DOHH2 (cell line): ENCODE measurements at regions not wholly inside any gene's neighbourhood (a gene's known extent, or its start where the extent isn't known, plus 50 kb on each side); places are given as distances from the start of the nearest gene placed in this dataset.
"Not testable (repeated sequence)": the region's sequence is repeated elsewhere in the genome, so short reads cannot be mapped to it uniquely, and the experiment has no call there.

Experiments
- H3F3A ChIP-seq: fragments of 200-600 bp; sonication (generic), shearing (Covaris generic); 2 replicates; pipeline ENCODE4 v1.6.0; 2016; ENCODE audit warnings: antibody characterized with exemption, mild to moderate bottlenecking; ENCODE audit not compliant: control insufficient read depth, insufficient read depth
- H3K27ac ChIP-seq: fragments of 200-600 bp; sonication (generic); 2 replicates; pipeline ENCODE4 v1.5.1; 2014; ENCODE audit warnings: low read depth, mild to moderate bottlenecking, low read length, moderate library complexity
- H3K27me3 ChIP-seq: fragments of 200-600 bp; sonication (generic); 2 replicates; pipeline ENCODE4 v1.6.1; 2014; ENCODE audit warnings: mild to moderate bottlenecking, low read length, mixed read lengths; ENCODE audit not compliant: control insufficient read depth
- H3K36me3 ChIP-seq: fragments of 200-600 bp; sonication (generic); 2 replicates; pipeline ENCODE4 v1.6.1; 2014; ENCODE audit warnings: mild to moderate bottlenecking, low read length, moderate library complexity, mixed read lengths; ENCODE audit not compliant: control insufficient read depth
- H3K4me1 ChIP-seq: fragments of 200-600 bp; sonication (generic); 2 replicates; pipeline ENCODE4 v1.6.1; 2014; ENCODE audit warnings: mild to moderate bottlenecking, low read length, mixed read lengths; ENCODE audit not compliant: control insufficient read depth
- H3K4me2 ChIP-seq: fragments of 200-600 bp; sonication (generic); 2 replicates; pipeline ENCODE4 v1.6.0; 2014; ENCODE audit warnings: mild to moderate bottlenecking, low read length, moderate library complexity
- H3K4me3 ChIP-seq: fragments of 200-600 bp; sonication (generic); 2 replicates; pipeline ENCODE4 v1.5.1; 2014; ENCODE audit warnings: mild to moderate bottlenecking, low read length, mixed read lengths
- H3K79me2 ChIP-seq: fragments of 200-600 bp; sonication (generic); 2 replicates; pipeline ENCODE4 v1.6.1; 2014; ENCODE audit warnings: mild to moderate bottlenecking, low read length, mixed read lengths; ENCODE audit not compliant: control insufficient read depth
- H3K9me2 ChIP-seq: fragments of 200-600 bp; sonication (generic); replicated peaks from 2 replicates; pipeline ENCODE4 v1.6.1; 2014; ENCODE audit warnings: mild to moderate bottlenecking, low read length, mixed read lengths; ENCODE audit not compliant: control insufficient read depth
- H3K9me3 ChIP-seq: fragments of 200-600 bp; sonication (generic); 2 replicates; pipeline ENCODE4 v1.6.1; 2014; ENCODE audit warnings: antibody characterized with exemption, low read length, mixed read lengths; ENCODE audit not compliant: control insufficient read depth, insufficient read depth
- H4K20me1 ChIP-seq: fragments of 200-600 bp; sonication (generic); 2 replicates; pipeline ENCODE4 v1.6.0; 2014; ENCODE audit warnings: low read depth, mild to moderate bottlenecking, antibody characterized with exemption, low read length, moderate library complexity; ENCODE audit not compliant: control insufficient read depth, insufficient read depth
- EZH2phosphoT487 ChIP-seq: fragments of 200-600 bp; sonication (generic); IDR thresholded peaks from 2 replicates; pipeline ENCODE4 v1.6.1; 2017; ENCODE audit warnings: borderline replicate concordance, mild to moderate bottlenecking, antibody characterized with exemption, low read length, moderate library complexity, mixed read lengths
- TF ChIP-seq, protein P1 (sequence below): fragments of 200-600 bp; sonication (generic); IDR thresholded peaks from one replicate; pipeline ENCODE4 v1.5.1; 2014; ENCODE audit warnings: antibody characterized with exemption, mild to moderate bottlenecking, low read depth, low read length; ENCODE audit not compliant: poor library complexity, severe bottlenecking

GRCh38 chr6:53424976-53425718 lies 76.4 kb upstream of the ELOVL5 start:
- no peak overlapping the region for H3K4me3 ChIP-seq
- H3K36me3 ChIP-seq: no peaks in the 10 kb centered on the region
- H3K4me1 ChIP-seq: peaks cover 19% of the 10 kb centered on the region
- TF ChIP-seq, protein P1, sequence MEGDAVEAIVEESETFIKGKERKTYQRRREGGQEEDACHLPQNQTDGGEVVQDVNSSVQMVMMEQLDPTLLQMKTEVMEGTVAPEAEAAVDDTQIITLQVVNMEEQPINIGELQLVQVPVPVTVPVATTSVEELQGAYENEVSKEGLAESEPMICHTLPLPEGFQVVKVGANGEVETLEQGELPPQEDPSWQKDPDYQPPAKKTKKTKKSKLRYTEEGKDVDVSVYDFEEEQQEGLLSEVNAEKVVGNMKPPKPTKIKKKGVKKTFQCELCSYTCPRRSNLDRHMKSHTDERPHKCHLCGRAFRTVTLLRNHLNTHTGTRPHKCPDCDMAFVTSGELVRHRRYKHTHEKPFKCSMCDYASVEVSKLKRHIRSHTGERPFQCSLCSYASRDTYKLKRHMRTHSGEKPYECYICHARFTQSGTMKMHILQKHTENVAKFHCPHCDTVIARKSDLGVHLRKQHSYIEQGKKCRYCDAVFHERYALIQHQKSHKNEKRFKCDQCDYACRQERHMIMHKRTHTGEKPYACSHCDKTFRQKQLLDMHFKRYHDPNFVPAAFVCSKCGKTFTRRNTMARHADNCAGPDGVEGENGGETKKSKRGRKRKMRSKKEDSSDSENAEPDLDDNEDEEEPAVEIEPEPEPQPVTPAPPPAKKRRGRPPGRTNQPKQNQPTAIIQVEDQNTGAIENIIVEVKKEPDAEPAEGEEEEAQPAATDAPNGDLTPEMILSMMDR: no peak
- no peak for TF ChIP-seq EZH2phosphoT487
- H3F3A ChIP-seq: no peaks in the 10 kb centered on the region
- no peak overlapping the region for H3K27ac ChIP-seq
- no peaks in the 10 kb centered on the region for H3K79me2 ChIP-seq
- H3K27me3 ChIP-seq: peaks cover 22% of the 10 kb centered on the region
- no peak overlapping the region for H3K4me2 ChIP-seq
- no peaks in the 10 kb centered on the region for H3K9me2 ChIP-seq
- no peaks in the 10 kb centered on the region for H3K9me3 ChIP-seq
- H4K20me1 ChIP-seq: no peaks in the 10 kb centered on the region

- H3K4me2 ChIP-seq: peak overlapping the region; percentile 16; the same call in 1 of the 2 replicates
- no peaks in the 10 kb centered on the region for H4K20me1 ChIP-seq
- H3K36me3 ChIP-seq: no peaks in the 10 kb centered on the region
- H3K4me3 ChIP-seq: no peak overlapping the region
- no peaks in the 10 kb centered on the region for H3K9me2 ChIP-seq
- H3F3A ChIP-seq: no peaks in the 10 kb centered on the region
- no peaks in the 10 kb centered on the region for H3K9me3 ChIP-seq
- H3K4me1 ChIP-seq: peaks cover 19% of the 10 kb centered on the region
- no peaks in the 10 kb centered on the region for H3K79me2 ChIP-seq
- H3K27ac ChIP-seq: no peak overlapping the region
- TF ChIP-seq, protein P1: no peak
- TF ChIP-seq EZH2phosphoT487: no peak
- H3K27me3 ChIP-seq: peaks cover 22% of the 10 kb centered on the region
Observed at GRCh38 chr6:53424300-53424699, 75.5 kb upstream of the ELOVL5 start.

GRCh38 chr6:53423560-53423959 lies 74.8 kb upstream of the ELOVL5 start:
- H3K9me2 ChIP-seq, H3K4me3 ChIP-seq, H3K9me3 ChIP-seq, H3K27ac ChIP-seq, H3F3A ChIP-seq, H3K4me2 ChIP-seq, H3K79me2 ChIP-seq, H3K36me3 ChIP-seq, H4K20me1 ChIP-seq: not testable (repeated sequence)
- Histone ChIP-seq H3K27me3 (peaks cover 19% of the 10 kb centered on the region), H3K4me1 (peaks cover 19% of the 10 kb centered on the region)

GRCh38 chr6:53419026-53419425 lies 70.3 kb upstream of the ELOVL5 start:
- H3K4me1 ChIP-seq: peaks cover 9% of the 10 kb centered on the region
- H3K27me3 ChIP-seq: peaks cover 7% of the 10 kb centered on the region

More at GRCh38 chr6:53419026-53419425, 70.3 kb upstream of the ELOVL5 start:
- Histone ChIP-seq H3F3A (no peaks in the 10 kb centered on the region), H4K20me1 (no peaks in the 10 kb centered on the region), H3K27ac (no peak overlapping the region), H3K4me3 (no peak overlapping the region), H3K36me3 (no peaks in the 10 kb centered on the region), H3K79me2 (no peaks in the 10 kb centered on the region), H3K9me2 (no peaks in the 10 kb centered on the region), H3K9me3 (no peaks in the 10 kb centered on the region), H3K4me2 (no peak overlapping the region)
- no peak for TF ChIP-seq EZH2phosphoT487
- TF ChIP-seq, protein P1: no peak
